Psoas muscle (tissue), 7 donors: ENCODE measurements at regions not wholly inside any gene's neighbourhood (a gene's known extent, or its start where the extent isn't known, plus 50 kb on each side); places are given as distances from the start of the nearest gene placed in this dataset.

ENCODE experiments used
- ATAC-seq, 4 donors: fragments of 200-7000 bp; cut with Tn5 transposase; one replicate each; pipeline ENCODE4 v1.9.1; 2020; ENCODE audit warnings: moderate library complexity in 3 of 4, mild to moderate bottlenecking in 2 of 4
- DNase-seq, 2 donors: peaks; one replicate each; pipeline ENCODE4 v3.0.0-alpha.2; 2020
- H3K27ac ChIP-seq: fragments of 200-600 bp; one replicate; pipeline ENCODE4 v1.8.0; 2022
- H3K27me3 ChIP-seq, 3 donors: fragments of 200-600 bp in 1 of 3; one replicate each; pipeline versions ENCODE4 v1.6.1 to v1.8.0; 2013 to 2022; ENCODE audit warnings: low read length in 2 of 3, mild to moderate bottlenecking in 2 of 3, moderate library complexity in 1 of 3; ENCODE audit not compliant: insufficient read depth in 3 of 3
- H3K36me3 ChIP-seq, 2 donors: fragments of 200-600 bp in 1 of 2; one replicate each; pipeline versions ENCODE4 v1.6.1 to v1.8.0; 2013 to 2022; ENCODE audit warnings: low read depth in 1 of 2, mild to moderate bottlenecking in 1 of 2, moderate library complexity in 1 of 2; ENCODE audit not compliant: insufficient read depth in 1 of 2
- H3K4me1 ChIP-seq: fragments of 200-600 bp; one replicate; pipeline ENCODE4 v1.8.0; 2022
- H3K4me3 ChIP-seq: fragments of 200-600 bp; one replicate; pipeline ENCODE4 v1.8.0; 2022; ENCODE audit warnings: mild to moderate bottlenecking
- H3K9me3 ChIP-seq: fragments of 200-600 bp; one replicate; pipeline ENCODE4 v1.8.0; 2022
- WGBS, 3 donors: extraction: QIAGEN DNeasy Blood & Tissue Kit; methylation state at CpG; one replicate each; pipeline versions ENCODE4 v1.1.6 to v1.1.7; 2013; 5-methylcytosine and 5-hydroxymethylcytosine counted together
- intact Hi-C, 2 donors: fragments of 100-400 bp; cut with DNase I; formaldehyde crosslinking; loops; one replicate each; pipeline versions ENCODE4 v1.11.0 to v1.14.2; 2022
- TF ChIP-seq, protein P1 (sequence below): fragments of 200-600 bp; IDR thresholded peaks from one replicate; pipeline ENCODE4 v1.8.0; 2022; ENCODE audit warnings: antibody characterized with exemption
- donor health status: healthy with polysubstance abuse.
- donor health status: DM: no; HTN: no; CAD: no; lungs with moderate emphysema.
- donor health status: Bipolar disorder and iron deficiency.
- donor health status: healthy.
- donor health status: DM: yes; HTN: yes; CAD: no.
- donor health status: DM: no; HTN: no; CAD: no.
- donor health status: DM: yes; HTN: yes; CAD: no.

DNA sequence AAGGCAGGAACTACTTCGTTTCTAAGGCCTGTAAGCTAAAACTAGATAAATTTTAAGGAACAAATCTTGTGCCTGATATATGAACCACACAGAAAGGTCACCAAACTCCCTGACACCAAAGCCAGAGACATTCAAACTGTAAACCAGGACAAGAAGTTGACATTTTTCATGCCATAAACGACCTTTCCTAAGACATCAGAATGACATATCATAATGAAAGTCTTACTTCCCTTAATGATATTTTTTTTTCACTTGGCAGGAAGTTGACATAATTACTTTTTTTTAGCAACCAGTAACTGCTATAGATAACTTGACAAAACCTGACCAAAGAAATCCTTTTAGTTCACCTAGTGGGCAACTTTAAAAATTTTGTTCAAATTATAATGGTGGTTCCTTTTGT is 231.5 kb upstream of the AGTR2 start:
- TF ChIP-seq, protein P1, sequence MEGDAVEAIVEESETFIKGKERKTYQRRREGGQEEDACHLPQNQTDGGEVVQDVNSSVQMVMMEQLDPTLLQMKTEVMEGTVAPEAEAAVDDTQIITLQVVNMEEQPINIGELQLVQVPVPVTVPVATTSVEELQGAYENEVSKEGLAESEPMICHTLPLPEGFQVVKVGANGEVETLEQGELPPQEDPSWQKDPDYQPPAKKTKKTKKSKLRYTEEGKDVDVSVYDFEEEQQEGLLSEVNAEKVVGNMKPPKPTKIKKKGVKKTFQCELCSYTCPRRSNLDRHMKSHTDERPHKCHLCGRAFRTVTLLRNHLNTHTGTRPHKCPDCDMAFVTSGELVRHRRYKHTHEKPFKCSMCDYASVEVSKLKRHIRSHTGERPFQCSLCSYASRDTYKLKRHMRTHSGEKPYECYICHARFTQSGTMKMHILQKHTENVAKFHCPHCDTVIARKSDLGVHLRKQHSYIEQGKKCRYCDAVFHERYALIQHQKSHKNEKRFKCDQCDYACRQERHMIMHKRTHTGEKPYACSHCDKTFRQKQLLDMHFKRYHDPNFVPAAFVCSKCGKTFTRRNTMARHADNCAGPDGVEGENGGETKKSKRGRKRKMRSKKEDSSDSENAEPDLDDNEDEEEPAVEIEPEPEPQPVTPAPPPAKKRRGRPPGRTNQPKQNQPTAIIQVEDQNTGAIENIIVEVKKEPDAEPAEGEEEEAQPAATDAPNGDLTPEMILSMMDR: no peak
- no peak for DNase-seq
- intact Hi-C loops: no loop called here
- no peaks in the 10 kb centered on the region for H3K9me3 ChIP-seq
- no peaks in the 10 kb centered on the region for H3K36me3 ChIP-seq
- no peak for ATAC-seq
- H3K27ac ChIP-seq: no peak overlapping the region
- no peaks in the 10 kb centered on the region for H3K4me1 ChIP-seq
- 53 to 70% (median 66%) methylated on average over 2 of the region's 2 CpGs for WGBS, 3 donors
- H3K4me3 ChIP-seq: no peak overlapping the region
- H3K27me3 ChIP-seq: peaks cover 0 to 4% (median 0%) of the 10 kb centered on the region in 3 donors

DNA sequence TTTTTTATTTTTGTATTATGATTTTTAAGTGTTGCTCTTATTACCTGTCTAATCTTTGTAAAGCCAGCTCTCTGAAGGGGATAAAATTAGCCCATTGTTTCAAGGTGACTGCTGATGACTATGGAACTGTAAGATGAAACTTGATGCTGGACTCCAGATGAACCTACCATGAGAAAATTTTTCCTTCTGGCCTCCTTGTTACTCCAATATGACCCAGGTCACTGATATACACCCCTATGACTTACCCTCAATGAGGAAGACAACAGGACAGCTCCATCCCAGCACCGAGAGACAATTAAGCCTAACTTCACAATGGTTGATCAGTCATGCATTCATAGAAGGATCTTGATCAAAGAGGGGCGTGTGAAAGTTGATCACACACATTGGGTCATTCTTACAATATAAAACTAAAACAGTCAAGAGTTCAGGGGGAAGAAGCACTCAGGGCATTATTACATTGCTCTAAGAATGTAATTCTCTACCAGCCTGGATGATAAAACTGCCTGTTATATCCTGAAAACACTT is 230.8 kb upstream of the AGTR2 start:
- ATAC-seq (no peak), DNase-seq (no peak)
- peaks cover 0 to 3% (median 0%) of the 10 kb centered on the region in 3 donors for H3K27me3 ChIP-seq
- TF ChIP-seq, protein P1: no peak
- H3K36me3 ChIP-seq: no peaks in the 10 kb centered on the region
- H3K4me3 ChIP-seq: no peak overlapping the region
- no peak overlapping the region for H3K27ac ChIP-seq
- intact Hi-C loops: no loop called here
- WGBS, 3 donors: 92 to 93% (median 93%) methylated on average over 2 of the region's 2 CpGs
- H3K9me3 ChIP-seq: no peaks in the 10 kb centered on the region
- H3K4me1 ChIP-seq: no peaks in the 10 kb centered on the region

DNA sequence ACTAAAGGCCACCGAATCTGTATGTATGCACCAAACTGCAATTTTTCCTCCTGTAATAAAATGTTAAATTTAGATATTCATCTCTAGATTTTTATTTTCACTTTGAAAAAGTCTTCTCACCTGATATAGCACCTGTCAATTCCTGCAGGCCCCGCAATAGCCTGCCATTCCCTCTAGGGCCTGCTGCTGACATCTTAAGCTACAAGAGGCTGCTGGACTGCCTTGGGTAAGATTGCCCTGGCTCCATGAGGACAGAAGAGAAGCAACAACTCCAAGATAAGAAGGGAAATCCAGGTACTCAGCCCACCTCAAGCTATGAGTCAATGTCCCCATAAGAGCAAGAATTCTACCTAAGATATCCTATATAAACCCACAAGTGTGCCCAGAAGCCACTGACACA is 230.2 kb upstream of the AGTR2 start:
- H3K9me3 ChIP-seq: no peaks in the 10 kb centered on the region
- H3K27ac ChIP-seq: no peak overlapping the region
- ATAC-seq (peak in 3 of 4 donors; percentile 35 to 61 (median 58)), DNase-seq (no peak)
- TF ChIP-seq, protein P1: no peak
- no peaks in the 10 kb centered on the region for H3K36me3 ChIP-seq
- H3K4me3 ChIP-seq: no peak overlapping the region
- H3K27me3 ChIP-seq: no peaks in the 10 kb centered on the region
- intact Hi-C loops: no loop called here
- 82 to 91% (median 82%) methylated on average over 2 of the region's 2 CpGs for WGBS, 3 donors
- H3K4me1 ChIP-seq: no peaks in the 10 kb centered on the region

DNA sequence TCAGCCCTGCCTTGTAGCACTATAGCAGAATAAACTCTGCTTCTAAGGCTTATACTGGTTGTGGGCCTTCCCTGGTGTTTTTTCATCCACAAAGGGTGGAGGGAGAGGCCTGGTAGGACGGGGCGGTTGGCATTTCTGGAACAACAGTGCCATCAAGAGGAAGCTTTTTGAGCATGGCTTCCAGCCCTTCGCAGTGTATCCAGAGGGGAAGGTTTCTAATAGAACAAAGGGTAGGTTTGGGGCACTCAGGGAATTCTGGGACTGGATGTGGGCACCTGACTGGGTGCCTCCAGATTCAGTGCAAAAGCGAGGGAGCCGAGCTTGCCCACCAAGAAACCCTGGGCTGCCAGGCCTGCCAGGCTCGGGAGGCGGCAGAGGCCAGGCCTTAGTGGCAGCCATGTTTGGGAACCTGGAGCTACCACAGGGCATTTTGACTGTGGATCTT is 229.6 kb upstream of the AGTR2 start:
- H3K27ac ChIP-seq: peak overlapping the region; percentile 74
- H3K9me3 ChIP-seq: no peaks in the 10 kb centered on the region
- no peaks in the 10 kb centered on the region for H3K4me1 ChIP-seq
- H3K27me3 ChIP-seq: no peaks in the 10 kb centered on the region
- WGBS, 3 donors: 42 to 95% (median 93%) methylated on average over 7 of the region's 7 CpGs
- H3K36me3 ChIP-seq: no peaks in the 10 kb centered on the region
- intact Hi-C loops: no loop called here
- ATAC-seq (peak; percentile 96 to 98 (median 97)), DNase-seq (peak; percentile 38 to 75)
- TF ChIP-seq, protein P1: peak; percentile 65
- peak overlapping the region; percentile 60 for H3K4me3 ChIP-seq

DNA sequence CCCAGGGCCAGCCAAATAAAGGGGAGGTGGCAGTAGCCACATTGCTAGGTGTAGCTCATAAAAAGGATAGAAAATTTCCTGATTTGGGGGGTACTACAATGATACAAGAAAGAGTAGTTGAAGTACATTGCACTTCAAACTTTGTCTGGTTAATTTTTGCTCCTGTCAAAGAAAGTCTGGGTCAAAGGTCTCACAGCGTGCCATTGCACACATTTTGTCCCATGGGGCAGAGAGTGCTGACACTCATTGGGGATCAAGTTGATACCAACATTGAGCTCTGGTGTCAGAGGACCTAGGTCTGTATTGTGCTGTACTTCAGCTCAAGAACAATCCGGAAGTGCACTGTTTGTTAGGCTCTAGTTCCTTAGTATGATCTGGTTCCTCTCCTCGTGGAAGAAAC is 229.2 kb upstream of the AGTR2 start:
- WGBS, 3 donors: 76 to 92% (median 92%) methylated on average over 3 of the region's 3 CpGs

More for the DNA sequence above, 229.2 kb upstream of the AGTR2 start:
- H3K4me3 ChIP-seq: peak overlapping the region; percentile 60
- intact Hi-C loops: no loop called here
- no peaks in the 10 kb centered on the region for H3K27me3 ChIP-seq
- H3K4me1 ChIP-seq: no peaks in the 10 kb centered on the region
- TF ChIP-seq, protein P1: no peak
- H3K9me3 ChIP-seq: no peaks in the 10 kb centered on the region
- no peaks in the 10 kb centered on the region for H3K36me3 ChIP-seq
- H3K27ac ChIP-seq: peak overlapping the region; percentile 74
- DNase-seq (no peak), ATAC-seq (no peak)
